Stimulated activated CD8-positive, alpha-beta memory T cell treated with anti-CD3 and anti-CD28 coated beads, Interleukin-4, amount 100 ng/mL, for 1 hour (primary cell): ENCODE measurements at regions not wholly inside any gene's neighbourhood (a gene's known extent, or its start where the extent isn't known, plus 50 kb on each side); places are given as distances from the start of the nearest gene placed in this dataset.

Experiments used
- DNase-seq, 2 donors: peaks; one replicate each; pipeline ENCODE4 v3.0.0-alpha.2; 2020; ENCODE audit warnings: low read depth in 2 of 2, low spot score in 1 of 2

- no peak for DNase-seq
Observed at GRCh38 chr9:17846948-17847655, 268.2 kb downstream of the SH3GL2 start.

GRCh38 chr9:17847908-17848307 is 269.0 kb downstream of the SH3GL2 start:
- no peak for DNase-seq

- no peak for DNase-seq
Observed at GRCh38 chr9:17852108-17852507, 273.2 kb downstream of the SH3GL2 start.

- no peak for DNase-seq
Observed at GRCh38 chr9:17854487-17854886, 275.6 kb downstream of the SH3GL2 start.

- no peak for DNase-seq
Observed at GRCh38 chr9:17856995-17857394, 278.1 kb downstream of the SH3GL2 start.

- DNase-seq: no peak
Observed at GRCh38 chr9:17859228-17859627, 280.4 kb downstream of the SH3GL2 start.

GRCh38 chr9:17859987-17860386 is 281.1 kb downstream of the SH3GL2 start:
- DNase-seq: no peak

- DNase-seq: no peak
Observed at GRCh38 chr9:17862101-17862500, 283.2 kb downstream of the SH3GL2 start.

- no peak for DNase-seq
Observed at GRCh38 chr9:17862629-17863028, 283.8 kb downstream of the SH3GL2 start.

GRCh38 chr9:17863213-17863883 is 284.5 kb downstream of the SH3GL2 start:
- no peak for DNase-seq

GRCh38 chr9:17863924-17864323 is 285.1 kb downstream of the SH3GL2 start:
- DNase-seq: no peak

- no peak for DNase-seq
Observed at GRCh38 chr9:17864951-17865350, 286.1 kb downstream of the SH3GL2 start.

- DNase-seq: no peak
Observed at GRCh38 chr9:17865881-17866280, 287.0 kb downstream of the SH3GL2 start.

- no peak for DNase-seq
Observed at GRCh38 chr9:17870722-17871121, 291.9 kb downstream of the SH3GL2 start.

- no peak for DNase-seq
Observed at GRCh38 chr9:17871213-17871890, 292.5 kb downstream of the SH3GL2 start.

GRCh38 chr9:17875886-17876285 is 297.0 kb downstream of the SH3GL2 start:
- DNase-seq: no peak

- no peak for DNase-seq
Observed at GRCh38 chr9:17876687-17877086, 297.8 kb downstream of the SH3GL2 start.

- no peak for DNase-seq
Observed at GRCh38 chr9:17878810-17879370, 300.0 kb downstream of the SH3GL2 start.

- no peak for DNase-seq
Observed at GRCh38 chr9:17881371-17881770, 302.5 kb downstream of the SH3GL2 start.

- no peak for DNase-seq
Observed at GRCh38 chr9:17882688-17883594, 304.1 kb downstream of the SH3GL2 start.

GRCh38 chr9:17888066-17888465 is 309.2 kb downstream of the SH3GL2 start:
- no peak for DNase-seq
